ENCODE measurements at regions not wholly inside any gene's neighbourhood (a gene's known extent, or its start where the extent isn't known, plus 50 kb on each side); places are given as distances from the start of the nearest gene placed in this dataset.
A peak's percentile ranks its signal among the peaks of the same experiment; 100 is the strongest.

DNA sequence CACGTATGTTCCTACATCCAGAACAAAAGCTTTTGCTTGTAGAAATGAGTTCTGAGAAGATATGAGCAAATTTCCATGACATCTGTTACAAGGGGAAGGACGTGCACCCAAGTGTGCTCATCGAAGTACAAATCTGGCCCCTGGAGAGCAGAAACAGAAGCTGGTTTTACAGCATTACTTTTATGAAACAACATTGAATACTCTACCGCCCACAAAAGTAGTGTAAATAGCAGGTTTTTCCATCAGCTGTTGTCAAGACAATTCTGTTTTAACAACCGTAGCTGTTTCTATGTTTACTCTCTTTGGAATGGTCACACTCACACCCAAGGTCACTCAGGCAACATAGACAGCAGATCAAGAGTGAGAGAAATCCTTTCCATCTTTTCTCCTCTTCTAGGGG lies 114.2 kb upstream of the SSTR4 start:
- DNase-seq = no peak

DNA sequence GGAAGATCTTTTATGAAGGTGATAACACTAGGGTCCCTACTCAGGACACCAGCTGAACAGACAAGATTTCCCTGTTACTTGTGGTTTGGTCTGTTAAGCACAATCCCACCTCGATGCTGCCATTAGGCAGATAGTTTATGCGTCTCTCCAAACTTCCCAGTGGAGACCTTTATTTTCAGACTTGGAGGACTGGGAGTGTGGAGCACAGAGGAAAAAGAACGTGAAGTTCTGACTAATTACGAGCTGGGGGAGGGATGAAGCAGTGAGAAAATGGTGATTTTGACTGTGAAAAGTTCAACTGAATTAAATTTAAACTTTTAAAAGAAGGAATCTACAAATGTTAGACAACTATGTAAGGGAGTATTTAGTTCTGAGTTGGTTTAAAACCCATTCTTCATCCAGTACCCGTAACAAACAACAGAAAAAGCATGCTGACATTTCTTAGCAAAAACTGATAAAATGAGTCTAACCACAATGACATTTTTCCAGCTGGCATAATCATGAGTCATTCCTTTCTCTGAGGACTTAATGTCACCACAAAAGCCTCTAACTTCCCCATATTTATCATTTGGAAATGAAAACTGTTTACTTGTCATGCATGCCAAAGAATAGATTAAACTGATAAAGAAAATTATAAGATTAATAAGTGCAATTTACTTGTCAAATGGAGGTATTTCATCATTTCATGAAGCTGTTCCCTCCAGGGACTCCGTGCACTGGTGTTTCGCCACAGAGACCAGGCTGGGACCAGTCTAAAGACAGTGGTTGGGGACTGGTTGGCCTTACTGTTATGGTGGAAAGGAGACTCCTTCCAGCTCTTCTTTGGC lies 113.3 kb upstream of the SSTR4 start:
- DNase-seq = peak; percentile 76

DNA sequence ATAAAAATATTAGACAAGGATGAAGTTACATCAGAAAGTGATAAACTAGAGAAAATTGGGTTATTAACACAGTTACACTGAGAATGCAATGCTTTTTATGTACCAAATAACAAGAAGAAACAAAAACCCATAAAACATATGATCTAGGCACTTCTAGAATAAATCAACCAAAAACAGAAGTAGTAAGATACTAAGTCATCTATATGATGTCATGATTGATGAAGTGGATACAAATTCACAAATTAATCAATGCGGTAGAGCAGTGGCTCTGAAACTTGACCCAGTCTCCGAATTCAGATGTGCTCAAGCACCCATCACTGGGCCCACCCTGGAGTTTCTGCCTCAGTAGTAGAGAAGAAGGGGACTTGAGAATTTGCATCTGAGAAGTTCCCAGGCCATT lies 112.1 kb upstream of the SSTR4 start:
- DNase-seq = no peak

DNA sequence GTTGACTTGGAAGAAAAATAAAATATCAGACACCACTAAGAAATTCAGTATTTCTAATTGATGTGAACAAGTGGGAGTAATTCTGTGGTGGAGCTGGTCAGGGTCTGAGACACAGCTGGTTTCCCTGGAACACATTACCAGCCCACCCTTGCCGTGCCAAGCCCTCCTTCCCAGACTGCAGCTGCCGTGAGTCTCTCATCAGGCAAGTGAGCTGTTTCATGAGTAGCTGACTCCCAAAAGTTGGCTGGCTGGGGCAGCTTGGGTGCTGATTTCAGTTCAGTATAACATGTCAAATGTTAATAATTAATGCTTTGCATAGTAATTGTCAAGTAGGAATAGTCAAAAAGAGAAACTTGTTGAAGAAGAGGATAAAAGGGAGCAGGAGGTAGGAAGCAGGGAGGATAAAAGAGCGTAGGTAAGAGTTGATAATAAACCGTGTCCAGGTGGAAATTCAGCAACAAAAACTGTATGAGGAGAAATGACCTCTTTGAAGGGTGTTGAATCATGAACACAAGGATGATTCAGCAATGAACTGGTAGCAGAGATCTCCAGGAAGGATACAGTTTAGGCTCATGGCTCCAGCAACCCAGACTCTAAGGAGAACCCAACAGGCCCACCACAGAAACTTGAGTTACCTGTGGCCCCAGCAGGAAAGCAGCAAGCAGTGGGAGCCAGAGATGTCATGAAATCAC lies 110.9 kb upstream of the SSTR4 start:
- no peak for DNase-seq

DNA sequence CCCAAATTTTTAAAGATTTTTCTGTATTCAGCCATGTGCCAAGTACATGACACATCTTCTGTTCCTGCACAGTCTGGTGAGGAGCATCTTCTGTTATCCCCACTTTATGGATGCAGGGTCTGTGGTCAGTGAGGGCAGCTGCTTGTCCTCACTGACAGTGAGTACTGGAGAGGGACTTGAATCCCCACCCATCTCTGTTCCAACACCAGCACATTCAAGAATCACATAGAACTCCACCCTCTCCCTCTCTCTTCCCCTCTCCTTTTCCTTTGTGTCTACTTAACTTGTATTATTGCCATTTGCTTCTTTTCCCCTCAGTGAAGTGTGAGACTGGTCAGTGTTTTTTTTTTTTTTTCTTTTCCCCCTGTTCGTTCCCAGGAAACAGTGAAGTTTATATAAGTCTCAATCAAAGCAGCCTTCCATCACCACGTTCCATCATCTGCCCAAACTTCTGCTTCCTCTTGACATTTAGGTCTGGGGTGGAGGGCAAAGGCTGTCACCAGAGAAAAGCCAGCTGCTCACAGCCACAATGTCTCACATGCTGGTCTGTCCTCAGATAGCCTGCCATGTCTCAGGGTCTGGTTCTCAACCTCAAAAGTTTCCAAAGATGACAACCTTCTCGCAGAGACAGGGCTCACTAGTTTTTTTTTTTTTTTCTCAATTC lies 110.0 kb upstream of the SSTR4 start:
- no peak for DNase-seq

DNA sequence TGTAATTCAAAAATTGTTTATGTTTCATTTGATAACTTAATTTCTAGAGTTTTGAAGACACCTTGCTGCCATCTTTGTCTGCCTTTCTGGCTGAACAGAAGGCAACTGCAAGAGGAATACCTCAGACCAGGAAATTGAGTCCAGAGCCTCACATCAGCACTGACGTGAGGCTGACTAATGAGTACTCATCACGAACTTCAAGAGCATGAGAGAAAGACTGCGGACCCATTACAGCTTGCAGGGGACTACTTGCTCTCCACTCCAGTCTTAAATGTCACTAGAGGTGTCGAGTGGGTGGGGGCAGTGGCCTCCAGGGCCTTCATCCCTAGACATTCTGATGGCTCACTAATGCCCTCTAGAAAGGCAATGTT lies 109.5 kb upstream of the SSTR4 start:
- DNase-seq = peak; percentile 21

DNA sequence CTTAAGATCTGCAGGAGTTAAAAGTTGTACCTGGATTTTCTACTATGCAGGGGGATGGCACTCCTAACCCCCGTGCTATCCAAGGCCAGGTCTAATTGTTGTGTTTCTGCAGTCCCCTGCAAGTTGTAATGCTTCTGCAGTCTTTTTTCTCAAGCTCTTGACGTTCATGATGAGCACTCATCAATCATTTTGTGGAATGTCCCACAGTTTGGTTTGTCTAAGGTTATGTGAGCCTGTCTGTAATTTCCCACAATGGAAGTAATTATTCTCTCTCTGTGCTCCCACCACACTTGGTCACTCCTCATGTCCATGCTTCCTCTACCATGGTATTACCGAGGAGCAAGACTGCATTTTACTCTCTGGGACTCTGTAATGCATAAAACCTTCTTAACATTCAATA lies 107.6 kb upstream of the SSTR4 start:
- DNase-seq = no peak

DNA sequence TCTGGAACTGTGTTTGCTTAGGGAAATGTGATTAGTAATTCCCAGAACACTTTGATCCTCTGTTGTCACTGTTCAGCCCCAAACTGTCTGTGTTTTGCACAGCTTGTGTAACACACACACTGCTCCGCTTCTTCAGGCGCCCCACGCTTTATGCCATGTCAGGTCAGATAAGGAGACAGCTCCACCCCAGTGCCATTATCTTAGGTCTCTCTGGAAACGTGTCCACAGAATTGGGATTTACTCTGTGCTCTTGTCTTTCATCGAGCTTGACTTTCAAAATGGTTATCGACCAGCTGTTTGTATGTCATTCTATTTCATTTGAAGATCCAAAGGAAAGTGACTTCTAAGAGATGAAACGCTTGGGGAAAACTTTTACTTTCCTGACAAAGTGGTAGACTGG lies 106.4 kb upstream of the SSTR4 start:
- DNase-seq = no peak

DNA sequence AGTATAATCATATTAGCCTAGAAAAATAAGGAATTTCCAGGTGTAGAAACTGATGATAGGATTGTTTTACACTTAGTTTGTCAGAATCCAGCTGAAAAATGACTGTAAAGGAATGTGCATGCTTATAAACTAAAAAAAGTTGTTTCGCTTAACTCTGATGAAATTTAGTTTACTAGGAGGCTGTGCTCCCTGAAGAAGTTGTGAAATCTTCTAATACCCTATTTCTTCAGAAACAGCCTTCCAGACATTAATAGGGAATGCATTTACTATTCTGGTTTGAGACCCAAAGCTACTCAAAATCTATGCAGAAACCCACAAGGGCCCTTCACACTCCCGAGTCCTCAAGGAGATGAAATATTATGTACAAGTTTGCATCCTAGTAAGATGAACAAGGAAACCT lies 105.5 kb upstream of the SSTR4 start:
- DNase-seq = no peak

DNA sequence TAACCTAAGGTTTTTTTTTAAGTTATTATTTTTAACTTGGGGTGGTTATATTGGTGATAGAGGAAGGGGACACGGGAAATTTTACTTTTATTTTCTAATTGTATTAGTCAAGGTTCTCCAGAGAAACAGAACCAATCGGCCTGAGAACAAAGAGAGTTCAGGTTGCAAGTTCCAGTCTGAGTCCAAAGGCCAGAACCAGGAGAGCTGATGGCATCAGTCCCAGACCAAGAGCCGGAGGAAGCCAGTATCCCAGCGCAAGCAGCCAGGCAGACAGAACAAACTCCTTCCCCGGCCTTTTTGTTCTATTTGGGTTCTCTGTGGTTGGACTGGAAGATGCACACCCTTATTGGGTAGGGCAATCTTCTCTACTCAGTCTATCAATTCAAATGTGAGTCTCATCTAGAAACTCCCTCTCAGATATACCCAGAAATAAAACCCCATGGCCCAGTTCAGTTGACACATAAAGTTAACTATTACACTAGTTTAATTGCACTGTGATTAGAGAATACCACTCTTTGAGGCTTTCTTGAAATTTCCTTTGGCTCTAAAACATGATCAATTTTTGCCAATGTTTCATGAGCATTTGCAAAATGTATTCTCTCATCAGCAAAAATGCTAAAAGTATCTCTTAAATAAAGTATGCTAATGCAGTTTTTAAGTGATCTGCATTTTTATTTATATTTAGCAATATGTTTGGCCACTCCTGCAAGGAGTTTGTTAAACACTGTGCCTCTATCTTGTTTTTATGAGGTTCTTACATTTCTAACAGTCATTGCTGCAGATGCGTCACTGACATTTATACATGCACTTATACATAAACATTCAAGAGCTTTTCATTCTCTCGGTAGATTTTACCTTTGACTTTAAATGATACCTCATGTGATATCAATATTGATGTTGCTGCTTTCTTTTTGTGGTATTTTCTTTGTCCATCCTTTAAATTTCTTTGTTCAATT lies 103.2 kb upstream of the SSTR4 start:
- DNase-seq = no peak

DNA sequence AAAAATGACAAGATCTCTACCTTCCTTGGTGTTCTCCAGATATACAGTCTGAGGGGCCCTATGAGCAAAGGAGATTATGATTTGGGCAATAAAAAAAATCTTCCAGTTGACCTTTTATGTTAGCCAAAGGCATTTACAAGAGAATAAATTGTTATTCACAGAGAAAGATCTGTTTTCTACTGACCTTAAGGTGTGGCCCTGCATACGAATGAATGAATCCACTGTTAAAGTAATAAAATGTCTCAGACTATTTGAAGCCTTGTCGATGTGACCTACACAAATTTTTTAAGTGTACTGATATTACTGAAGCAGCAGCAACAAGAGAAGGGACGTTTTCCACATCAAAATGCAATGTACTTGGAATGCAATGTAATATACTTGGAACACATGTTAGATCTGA lies 95.9 kb upstream of the SSTR4 start:
- no peak for DNase-seq

DNA sequence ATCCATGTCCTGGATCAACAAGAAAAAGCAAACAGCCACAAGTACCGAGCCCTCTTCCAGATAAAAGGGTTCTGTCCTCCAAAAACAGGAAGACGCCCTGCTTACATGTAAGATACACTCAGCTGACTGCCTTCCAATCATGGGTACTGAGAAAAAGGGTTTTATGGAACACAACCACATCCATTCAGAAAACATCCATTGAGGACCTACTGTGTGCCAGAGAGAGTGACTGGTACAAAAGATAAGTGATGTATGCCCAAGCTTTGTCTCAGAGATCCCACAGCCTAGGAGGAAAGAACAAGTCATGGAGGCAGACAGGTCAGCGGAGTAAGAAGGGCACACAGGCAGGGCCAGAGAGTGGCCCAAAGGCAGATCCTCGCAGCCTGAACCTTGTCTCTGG lies 94.8 kb upstream of the SSTR4 start:
- no peak for DNase-seq

DNA sequence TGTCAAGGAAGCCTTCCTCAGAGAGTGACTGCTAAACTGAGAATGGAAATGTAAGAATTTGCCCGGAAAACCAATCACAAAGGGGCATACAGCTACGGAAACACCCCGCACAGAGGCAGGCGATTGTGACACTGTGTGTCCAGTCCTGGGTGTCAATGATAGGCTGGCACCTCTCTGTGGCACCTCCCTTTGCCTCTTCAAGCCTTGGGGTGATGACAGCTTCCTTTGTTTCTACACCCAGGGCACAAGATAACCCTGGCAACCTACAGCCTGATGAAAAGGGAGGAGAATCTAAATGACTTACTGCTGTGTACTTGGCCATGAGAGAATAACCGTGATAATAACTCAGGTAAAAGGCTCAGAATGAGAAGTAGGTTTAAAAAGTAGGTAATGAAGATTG lies 93.6 kb upstream of the SSTR4 start:
- no peak for DNase-seq

DNA sequence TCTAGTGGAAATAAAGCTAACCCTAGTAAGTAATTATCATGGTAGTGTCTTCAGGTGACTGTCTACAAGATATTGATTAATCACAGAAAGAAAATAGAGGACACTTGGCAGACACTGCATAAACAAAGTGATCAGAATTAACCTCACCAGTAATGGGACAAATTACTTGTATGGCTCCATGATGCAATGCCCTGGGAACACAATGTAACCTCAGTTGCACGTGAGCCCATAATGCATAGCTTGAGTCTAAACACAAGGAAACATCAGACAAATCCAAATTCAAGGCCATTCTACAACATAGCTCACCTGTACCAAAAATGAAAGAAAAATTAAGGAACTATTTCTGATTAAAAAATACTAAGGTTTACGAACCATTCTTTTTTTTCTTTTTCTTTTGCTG lies 92.4 kb upstream of the SSTR4 start:
- DNase-seq = no peak

DNA sequence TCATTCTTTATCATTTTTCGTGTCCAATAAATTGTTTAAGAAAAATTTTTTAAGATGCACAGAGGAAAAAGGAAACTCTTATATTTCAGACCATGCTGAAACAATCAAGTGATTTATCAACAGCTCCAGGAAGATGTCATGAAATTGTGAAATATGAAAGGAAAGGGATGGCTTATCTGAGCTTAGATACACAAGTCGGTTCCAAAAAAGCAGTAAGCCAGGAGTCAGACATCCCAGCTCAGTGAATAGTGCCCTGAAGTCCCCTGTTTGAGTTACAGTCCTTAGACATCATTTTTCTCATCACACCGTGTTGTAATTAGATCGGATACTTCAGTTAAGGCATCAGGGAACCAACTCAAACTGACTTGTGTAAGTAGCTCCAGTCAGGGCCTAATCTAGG lies 91.0 kb upstream of the SSTR4 start:
- no peak for DNase-seq

DNA sequence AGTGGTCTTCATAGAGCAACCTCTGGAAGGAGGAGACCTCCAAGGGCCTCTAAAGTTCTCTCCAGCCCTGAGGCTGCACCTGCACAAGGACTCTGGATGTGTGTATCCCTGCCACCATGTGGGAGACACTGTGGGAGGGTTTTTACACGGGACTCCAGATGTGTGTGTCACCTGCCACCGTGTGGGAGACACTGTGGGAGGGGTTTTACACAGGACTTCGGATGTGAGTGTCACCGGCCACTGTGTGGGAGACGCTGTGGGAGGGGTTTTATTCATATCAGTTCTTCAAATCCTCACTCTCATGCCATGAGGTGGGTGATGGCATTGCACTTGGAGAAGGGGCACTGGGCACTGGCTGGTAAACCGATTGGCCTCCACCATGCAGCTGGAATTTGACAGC lies 90.2 kb upstream of the SSTR4 start:
- no peak for DNase-seq

DNA sequence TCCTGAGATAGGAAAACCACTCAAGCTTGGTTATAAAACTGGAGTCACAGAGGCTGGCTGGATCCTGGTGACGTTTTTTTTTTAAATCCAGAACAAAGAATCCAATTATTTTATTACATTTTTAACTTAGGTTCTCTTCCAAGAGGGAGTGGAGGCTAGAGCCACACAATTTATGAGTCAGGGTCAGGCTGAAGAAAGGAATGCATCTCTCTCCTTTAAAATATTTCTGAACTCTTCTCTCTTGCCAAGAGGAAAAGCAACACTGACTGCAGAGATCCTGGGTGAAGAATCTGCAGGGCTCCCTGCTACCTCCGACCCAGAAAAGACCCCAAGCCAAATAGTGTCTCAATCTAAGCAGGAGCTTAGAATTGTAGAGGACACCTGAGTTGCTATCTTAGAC lies 88.5 kb upstream of the SSTR4 start:
- peak; percentile 35 for DNase-seq

DNA sequence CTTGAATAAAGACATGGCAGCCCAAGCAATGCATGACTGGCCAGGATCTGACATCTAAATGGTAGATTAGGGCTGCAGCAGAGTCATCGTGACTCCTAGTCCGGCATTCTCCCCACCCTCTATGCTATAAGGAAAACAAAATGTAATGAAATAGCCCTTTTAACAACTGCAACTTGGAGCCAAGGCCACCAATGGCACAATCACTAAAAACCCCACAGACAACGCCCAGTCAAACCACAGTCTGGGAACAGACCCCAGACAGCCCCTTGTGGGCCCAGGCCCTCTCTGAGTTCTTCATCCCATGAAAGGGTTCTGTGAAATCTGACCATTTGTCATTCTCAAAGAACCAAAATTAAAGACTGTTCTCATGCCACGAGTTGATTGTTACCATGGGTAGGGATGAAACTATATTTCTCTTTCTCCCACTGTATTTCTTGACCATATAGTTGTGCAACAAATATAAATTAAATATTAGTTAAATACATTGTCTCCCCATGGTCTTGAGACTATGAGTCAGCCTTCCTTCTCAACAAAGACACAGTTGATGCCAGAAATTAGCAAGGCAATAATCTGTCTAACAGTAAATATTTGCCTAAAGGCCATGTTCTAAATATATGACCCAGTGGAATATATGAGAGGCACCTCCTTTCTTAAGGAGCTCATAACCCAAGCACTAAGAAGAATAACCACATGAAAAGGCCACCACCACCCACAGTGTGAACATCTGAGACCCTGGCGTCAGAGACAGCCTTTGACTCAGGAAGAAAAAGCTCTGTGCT lies 85.6 kb upstream of the SSTR4 start:
- peak; percentile 12 for DNase-seq

DNA sequence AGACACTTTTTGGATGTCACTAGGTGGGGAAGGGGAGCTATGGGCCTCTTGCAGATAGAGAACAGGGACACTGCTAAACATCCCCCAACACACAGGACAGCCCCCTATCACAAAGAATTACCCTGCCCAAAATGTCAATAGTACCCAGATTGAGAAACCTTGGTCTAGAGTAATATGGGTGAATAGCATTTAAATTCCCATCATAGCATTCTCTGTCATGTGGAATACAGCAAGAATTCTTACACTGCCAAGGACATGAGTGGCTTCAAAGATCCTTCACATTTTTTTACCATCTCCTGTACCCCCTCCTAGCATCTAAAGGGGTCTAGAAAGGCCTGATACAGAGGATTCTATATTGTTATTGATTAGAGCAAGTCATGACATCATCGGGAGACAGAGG lies 83.1 kb upstream of the SSTR4 start:
- no peak for DNase-seq

DNA sequence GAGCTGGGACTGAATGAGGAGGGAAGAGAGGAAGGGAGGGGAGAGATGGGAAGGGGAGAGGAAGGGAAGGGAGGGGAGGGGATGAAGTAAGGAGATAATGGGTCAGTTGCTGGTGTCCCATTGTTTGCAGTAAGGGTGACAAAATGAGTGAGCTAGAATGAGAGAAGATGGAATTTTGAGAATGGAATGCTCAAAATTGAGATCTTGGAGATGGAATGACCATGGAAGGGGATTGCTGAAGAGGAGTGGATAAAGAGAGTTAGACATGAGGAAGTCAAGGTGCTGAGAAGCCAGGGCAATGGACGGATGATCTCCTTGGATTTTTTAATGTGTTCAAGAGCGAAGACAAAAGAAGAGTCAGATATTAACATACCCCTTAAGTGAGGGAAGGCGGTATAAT lies 80.5 kb upstream of the SSTR4 start:
- no peak for DNase-seq

DNA sequence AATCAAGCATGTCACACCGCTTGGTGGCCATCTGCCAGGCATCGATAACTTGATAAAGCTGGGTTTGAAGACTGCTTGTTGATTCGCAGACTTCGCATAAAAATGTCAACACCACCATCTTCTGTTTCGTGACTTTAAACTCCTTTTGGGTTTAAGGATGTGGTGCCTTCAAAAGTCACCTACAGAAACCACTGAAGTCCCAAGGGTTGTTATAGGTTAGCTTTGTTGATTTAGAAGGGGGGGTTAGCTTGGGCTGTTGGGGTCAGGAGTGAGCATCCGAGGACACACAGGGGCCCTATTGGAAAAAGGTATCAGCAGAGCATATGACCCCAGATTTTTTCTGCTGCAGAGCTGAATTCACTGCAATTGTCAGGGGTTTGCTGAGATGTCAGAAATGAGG lies 76.7 kb upstream of the SSTR4 start:
- DNase-seq = no peak

Measured in fibroblast of skin of abdomen (primary cell).